PC-9 (cell line): ENCODE measurements at regions not wholly inside any gene's neighbourhood (a gene's known extent, or its start where the extent isn't known, plus 50 kb on each side); places are given as distances from the start of the nearest gene placed in this dataset.

Experiments
- CTCF ChIP-seq: fragments of 200-600 bp; sonication (generic); conservative IDR thresholded peaks from 2 replicates; pipeline ENCODE4 v1.6.1; 2017; ENCODE audit warnings: mixed run types, antibody characterized with exemption, mild to moderate bottlenecking, moderate library complexity
- EZH2 ChIP-seq: fragments of 200-600 bp; sonication (generic); IDR thresholded peaks from 2 replicates; pipeline ENCODE4 v1.8.0; 2017; ENCODE audit warnings: antibody characterized with exemption, low read depth

GRCh38 chr13:67713571-67713970 is 483.4 kb upstream of the PCDH9 start:
- TF ChIP-seq CTCF (no peak), EZH2 (no peak)
